Activated naive CD8-positive, alpha-beta T cell (primary cell): ENCODE measurements at regions not wholly inside any gene's neighbourhood (a gene's known extent, or its start where the extent isn't known, plus 50 kb on each side); places are given as distances from the start of the nearest gene placed in this dataset.
A peak's percentile ranks its signal among the peaks of the same experiment; 100 is the strongest.

ENCODE experiments used
- H3K27ac Mint-ChIP-seq: one replicate; pipeline ENCODE4 v1.8.0; 2021; ENCODE audit warnings: mixed read lengths
- H3K27me3 Mint-ChIP-seq: one replicate; pipeline ENCODE4 v1.8.0; 2021; ENCODE audit warnings: mixed read lengths
- H3K36me3 Mint-ChIP-seq: one replicate; pipeline ENCODE4 v1.8.0; 2021; ENCODE audit warnings: mixed read lengths
- H3K4me1 Mint-ChIP-seq: one replicate; pipeline ENCODE4 v1.8.0; 2021; ENCODE audit warnings: low read depth, mixed read lengths
- H3K4me3 Mint-ChIP-seq: one replicate; pipeline ENCODE4 v1.8.0; 2021; ENCODE audit warnings: mild to moderate bottlenecking, mixed read lengths
- H3K9me3 Mint-ChIP-seq: one replicate; pipeline ENCODE4 v1.8.0; 2021; ENCODE audit warnings: low read depth, mixed read lengths

- peaks cover 6% of the 10 kb centered on the region for H3K4me1 Mint-ChIP-seq
- H3K9me3 Mint-ChIP-seq: no peaks in the 10 kb centered on the region
- H3K27me3 Mint-ChIP-seq: peaks cover 7% of the 10 kb centered on the region
- H3K27ac Mint-ChIP-seq: no peak overlapping the region
- H3K36me3 Mint-ChIP-seq: no peaks in the 10 kb centered on the region
- H3K4me3 Mint-ChIP-seq: peak overlapping the region; percentile 38
These were observed 75.9 kb upstream of the GATA5 start for GRCh38 chr20:62551407-62552323.

- Mint-ChIP-seq H3K27ac (no peak overlapping the region), H3K4me1 (peaks cover 6% of the 10 kb centered on the region), H3K36me3 (no peaks in the 10 kb centered on the region), H3K4me3 (peak overlapping the region; percentile 68), H3K9me3 (no peaks in the 10 kb centered on the region), H3K27me3 (peaks cover 7% of the 10 kb centered on the region)
These were observed 76.8 kb upstream of the GATA5 start for GRCh38 chr20:62552613-62553012.

GRCh38 chr20:62553136-62553837 lies 77.5 kb upstream of the GATA5 start:
- H3K9me3 Mint-ChIP-seq: no peaks in the 10 kb centered on the region
- peaks cover 9% of the 10 kb centered on the region for H3K27me3 Mint-ChIP-seq
- peaks cover 6% of the 10 kb centered on the region for H3K4me1 Mint-ChIP-seq
- no peaks in the 10 kb centered on the region for H3K36me3 Mint-ChIP-seq
- no peak overlapping the region for H3K27ac Mint-ChIP-seq
- no peak overlapping the region for H3K4me3 Mint-ChIP-seq

GRCh38 chr20:62553838-62554161 lies 78.0 kb upstream of the GATA5 start:
- H3K9me3 Mint-ChIP-seq: no peaks in the 10 kb centered on the region
- no peak overlapping the region for H3K4me3 Mint-ChIP-seq
- no peak overlapping the region for H3K27ac Mint-ChIP-seq
- H3K4me1 Mint-ChIP-seq: peaks cover 6% of the 10 kb centered on the region
- H3K36me3 Mint-ChIP-seq: no peaks in the 10 kb centered on the region
- peaks cover 9% of the 10 kb centered on the region for H3K27me3 Mint-ChIP-seq

- no peak overlapping the region for H3K27ac Mint-ChIP-seq
- no peaks in the 10 kb centered on the region for H3K36me3 Mint-ChIP-seq
- H3K9me3 Mint-ChIP-seq: no peaks in the 10 kb centered on the region
- H3K27me3 Mint-ChIP-seq: peaks cover 10% of the 10 kb centered on the region
- peaks cover 6% of the 10 kb centered on the region for H3K4me1 Mint-ChIP-seq
- H3K4me3 Mint-ChIP-seq: no peak overlapping the region
These were observed 78.6 kb upstream of the GATA5 start for GRCh38 chr20:62554214-62554897.

GRCh38 chr20:62554898-62555641 lies 79.3 kb upstream of the GATA5 start:
- H3K9me3 Mint-ChIP-seq: no peaks in the 10 kb centered on the region
- no peaks in the 10 kb centered on the region for H3K36me3 Mint-ChIP-seq
- peaks cover 10% of the 10 kb centered on the region for H3K27me3 Mint-ChIP-seq
- H3K4me1 Mint-ChIP-seq: peaks cover 6% of the 10 kb centered on the region
- H3K27ac Mint-ChIP-seq: no peak overlapping the region
- no peak overlapping the region for H3K4me3 Mint-ChIP-seq

GRCh38 chr20:62555642-62556420 lies 80.0 kb upstream of the GATA5 start:
- no peak overlapping the region for H3K4me3 Mint-ChIP-seq
- peaks cover 3% of the 10 kb centered on the region for H3K4me1 Mint-ChIP-seq
- no peaks in the 10 kb centered on the region for H3K36me3 Mint-ChIP-seq
- H3K27me3 Mint-ChIP-seq: peaks cover 10% of the 10 kb centered on the region
- no peaks in the 10 kb centered on the region for H3K9me3 Mint-ChIP-seq
- H3K27ac Mint-ChIP-seq: no peak overlapping the region

- no peak overlapping the region for H3K27ac Mint-ChIP-seq
- no peaks in the 10 kb centered on the region for H3K9me3 Mint-ChIP-seq
- H3K36me3 Mint-ChIP-seq: no peaks in the 10 kb centered on the region
- H3K4me3 Mint-ChIP-seq: no peak overlapping the region
- peaks cover 4% of the 10 kb centered on the region for H3K4me1 Mint-ChIP-seq
- peaks cover 14% of the 10 kb centered on the region for H3K27me3 Mint-ChIP-seq
These were observed 81.7 kb upstream of the GATA5 start for GRCh38 chr20:62557462-62557861.

- no peak overlapping the region for H3K27ac Mint-ChIP-seq
- H3K4me1 Mint-ChIP-seq: peaks cover 4% of the 10 kb centered on the region
- H3K9me3 Mint-ChIP-seq: no peaks in the 10 kb centered on the region
- no peaks in the 10 kb centered on the region for H3K36me3 Mint-ChIP-seq
- peaks cover 11% of the 10 kb centered on the region for H3K27me3 Mint-ChIP-seq
- no peak overlapping the region for H3K4me3 Mint-ChIP-seq
These were observed 82.2 kb upstream of the GATA5 start for GRCh38 chr20:62557999-62558408.

- H3K27me3 Mint-ChIP-seq: peaks cover 10% of the 10 kb centered on the region
- H3K27ac Mint-ChIP-seq: no peak overlapping the region
- H3K36me3 Mint-ChIP-seq: no peaks in the 10 kb centered on the region
- H3K4me3 Mint-ChIP-seq: no peak overlapping the region
- H3K9me3 Mint-ChIP-seq: no peaks in the 10 kb centered on the region
- peaks cover 4% of the 10 kb centered on the region for H3K4me1 Mint-ChIP-seq
These were observed 83.0 kb upstream of the GATA5 start for GRCh38 chr20:62558779-62559178.

- no peaks in the 10 kb centered on the region for H3K9me3 Mint-ChIP-seq
- H3K27me3 Mint-ChIP-seq: peaks cover 9% of the 10 kb centered on the region
- H3K27ac Mint-ChIP-seq: no peak overlapping the region
- peaks cover 4% of the 10 kb centered on the region for H3K4me1 Mint-ChIP-seq
- no peaks in the 10 kb centered on the region for H3K36me3 Mint-ChIP-seq
- H3K4me3 Mint-ChIP-seq: no peak overlapping the region
These were observed 82.1 kb upstream of the SLCO4A1 start for GRCh38 chr20:62560162-62560561.

- no peaks in the 10 kb centered on the region for H3K9me3 Mint-ChIP-seq
- no peak overlapping the region for H3K27ac Mint-ChIP-seq
- H3K27me3 Mint-ChIP-seq: peaks cover 9% of the 10 kb centered on the region
- H3K4me3 Mint-ChIP-seq: peak overlapping the region; percentile 17
- peaks cover 4% of the 10 kb centered on the region for H3K4me1 Mint-ChIP-seq
- H3K36me3 Mint-ChIP-seq: no peaks in the 10 kb centered on the region
These were observed 81.1 kb upstream of the SLCO4A1 start for GRCh38 chr20:62561182-62561581.

- H3K27ac Mint-ChIP-seq: no peak overlapping the region
- peaks cover 4% of the 10 kb centered on the region for H3K4me1 Mint-ChIP-seq
- H3K4me3 Mint-ChIP-seq: no peak overlapping the region
- peaks cover 9% of the 10 kb centered on the region for H3K27me3 Mint-ChIP-seq
- H3K36me3 Mint-ChIP-seq: no peaks in the 10 kb centered on the region
- H3K9me3 Mint-ChIP-seq: no peaks in the 10 kb centered on the region
These were observed 80.4 kb upstream of the SLCO4A1 start for GRCh38 chr20:62561948-62562347.

- no peaks in the 10 kb centered on the region for H3K36me3 Mint-ChIP-seq
- no peak overlapping the region for H3K27ac Mint-ChIP-seq
- H3K27me3 Mint-ChIP-seq: peaks cover 9% of the 10 kb centered on the region
- H3K4me1 Mint-ChIP-seq: peaks cover 4% of the 10 kb centered on the region
- no peak overlapping the region for H3K4me3 Mint-ChIP-seq
- no peaks in the 10 kb centered on the region for H3K9me3 Mint-ChIP-seq
These were observed 79.5 kb upstream of the SLCO4A1 start for GRCh38 chr20:62562831-62563230.
